ENCODE measurements at regions not wholly inside any gene's neighbourhood (a gene's known extent, or its start where the extent isn't known, plus 50 kb on each side); places are given as distances from the start of the nearest gene placed in this dataset.

DNA sequence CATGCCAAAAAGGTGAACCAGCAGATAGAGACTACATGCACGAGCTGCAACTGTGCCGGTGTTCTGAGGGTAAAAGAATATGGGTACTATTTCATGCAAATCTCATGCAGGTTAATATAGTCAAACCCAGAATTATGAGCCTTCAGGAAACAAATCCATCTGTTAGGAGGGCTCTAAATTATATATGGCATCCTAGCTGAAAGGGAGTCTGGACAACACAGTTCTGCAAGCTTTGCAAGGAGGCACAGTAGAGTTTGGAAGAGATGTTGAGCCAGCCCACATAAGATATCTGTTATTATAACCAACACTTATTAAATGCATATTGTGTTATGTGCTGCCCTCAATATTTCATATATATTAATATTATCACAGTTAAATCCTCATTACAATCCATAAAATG lies 50.5 kb upstream of the PALMD start:
- no peak overlapping the region for H2AFZ ChIP-seq (ENCODE audit: low read length)
- H3K27me3 ChIP-seq (ENCODE audit: control insufficient read depth in 1 of 2, insufficient read depth in 2 of 2, low read length in 2 of 2), result no peaks in the 10 kb centered on the region
- no peak overlapping the region for H3K27ac ChIP-seq (ENCODE audit: extremely low read length, insufficient read depth, low read length)
- TF ChIP-seq TCF7L2 (IDR thresholded peaks at IDR 0.05; ENCODE audit: low read depth, low read length), result no peak
- no peak for TF ChIP-seq HOXA5 (CRISPR knock-in tag; IDR thresholded peaks at IDR 0.05)
- TF ChIP-seq ZNF788 (CRISPR knock-in tag; IDR thresholded peaks at IDR 0.05; ENCODE audit: borderline replicate concordance), result no peak
- TF ChIP-seq IKZF1 (IDR thresholded peaks at IDR 0.05), result no peak
- no peak for TF ChIP-seq ZFYVE20 (CRISPR knock-in tag; IDR thresholded peaks at IDR 0.05; ENCODE audit: borderline replicate concordance, low read depth)
- TF ChIP-seq, protein P1, sequence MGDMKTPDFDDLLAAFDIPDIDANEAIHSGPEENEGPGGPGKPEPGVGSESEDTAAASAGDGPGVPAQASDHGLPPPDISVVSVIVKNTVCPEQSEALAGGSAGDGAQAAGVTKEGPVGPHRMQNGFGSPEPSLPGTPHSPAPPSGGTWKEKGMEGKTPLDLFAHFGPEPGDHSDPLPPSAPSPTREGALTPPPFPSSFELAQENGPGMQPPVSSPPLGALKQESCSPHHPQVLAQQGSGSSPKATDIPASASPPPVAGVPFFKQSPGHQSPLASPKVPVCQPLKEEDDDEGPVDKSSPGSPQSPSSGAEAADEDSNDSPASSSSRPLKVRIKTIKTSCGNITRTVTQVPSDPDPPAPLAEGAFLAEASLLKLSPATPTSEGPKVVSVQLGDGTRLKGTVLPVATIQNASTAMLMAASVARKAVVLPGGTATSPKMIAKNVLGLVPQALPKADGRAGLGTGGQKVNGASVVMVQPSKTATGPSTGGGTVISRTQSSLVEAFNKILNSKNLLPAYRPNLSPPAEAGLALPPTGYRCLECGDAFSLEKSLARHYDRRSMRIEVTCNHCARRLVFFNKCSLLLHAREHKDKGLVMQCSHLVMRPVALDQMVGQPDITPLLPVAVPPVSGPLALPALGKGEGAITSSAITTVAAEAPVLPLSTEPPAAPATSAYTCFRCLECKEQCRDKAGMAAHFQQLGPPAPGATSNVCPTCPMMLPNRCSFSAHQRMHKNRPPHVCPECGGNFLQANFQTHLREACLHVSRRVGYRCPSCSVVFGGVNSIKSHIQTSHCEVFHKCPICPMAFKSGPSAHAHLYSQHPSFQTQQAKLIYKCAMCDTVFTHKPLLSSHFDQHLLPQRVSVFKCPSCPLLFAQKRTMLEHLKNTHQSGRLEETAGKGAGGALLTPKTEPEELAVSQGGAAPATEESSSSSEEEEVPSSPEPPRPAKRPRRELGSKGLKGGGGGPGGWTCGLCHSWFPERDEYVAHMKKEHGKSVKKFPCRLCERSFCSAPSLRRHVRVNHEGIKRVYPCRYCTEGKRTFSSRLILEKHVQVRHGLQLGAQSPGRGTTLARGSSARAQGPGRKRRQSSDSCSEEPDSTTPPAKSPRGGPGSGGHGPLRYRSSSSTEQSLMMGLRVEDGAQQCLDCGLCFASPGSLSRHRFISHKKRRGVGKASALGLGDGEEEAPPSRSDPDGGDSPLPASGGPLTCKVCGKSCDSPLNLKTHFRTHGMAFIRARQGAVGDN (CRISPR knock-in tag; IDR thresholded peaks at IDR 0.05), result no peak
- TF ChIP-seq CENPX (CRISPR knock-in tag; IDR thresholded peaks at IDR 0.05), result no peak
- TF ChIP-seq, protein P2, sequence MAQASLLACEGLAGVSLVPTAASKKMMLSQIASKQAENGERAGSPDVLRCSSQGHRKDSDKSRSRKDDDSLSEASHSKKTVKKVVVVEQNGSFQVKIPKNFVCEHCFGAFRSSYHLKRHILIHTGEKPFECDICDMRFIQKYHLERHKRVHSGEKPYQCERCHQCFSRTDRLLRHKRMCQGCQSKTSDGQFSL (CRISPR knock-in tag; IDR thresholded peaks at IDR 0.05), result no peak
- no peak overlapping the region for H3K4me2 ChIP-seq (ENCODE audit: low read depth, low read length)
- no peaks in the 10 kb centered on the region for H3K79me2 ChIP-seq (ENCODE audit: insufficient read depth, low read length)
- intact Hi-C loops (cut with micrococcal nuclease; ENCODE audit: unreplicated experiment) (no loop called here), in situ Hi-C loops (cut with HindIII; ENCODE audit: extremely low pct_ligation_motif_present, low pct_unique_long_range_greater_than_20kb) (no loop called here)
- no peaks in the 10 kb centered on the region for H3K36me3 ChIP-seq (replicated peaks in 1 of 2; ENCODE audit: control insufficient read depth in 1 of 2, insufficient read depth in 2 of 2, low read length in 2 of 2)
- DNase-seq (ENCODE audit: low spot score) (no peak), ATAC-seq (no peak), FAIRE-seq (no peak)
- no TSS peak for BruUV-seq (replicated peaks)
- ChIA-PET CTCF (ENCODE audit: low intra/inter-chr PET ratio, low total read pairs) (no interaction called here), POLR2A (no interaction called here)
- 71% methylated on average over 2 of the region's 2 CpGs for whole genome bisulfite sequencing (ENCODE audit: low lambda C conversion rate)
- no peak overlapping the region for H3K9ac ChIP-seq (ENCODE audit: insufficient read depth, low read depth, low read length)
- H3K4me1 ChIP-seq (ENCODE audit: insufficient read depth, low read length), result peaks cover 29% of the 10 kb centered on the region
- no peaks in the 10 kb centered on the region for H4K20me1 ChIP-seq (ENCODE audit: insufficient read depth, low read length)
- H3K9me3 ChIP-seq (ENCODE audit: low read length), result no peaks in the 10 kb centered on the region
- no peak overlapping the region for H3K4me3 ChIP-seq (replicated peaks in 1 of 3; ENCODE audit: insufficient read depth in 1 of 3, low read depth in 2 of 3, low read length in 3 of 3)
